PC-9 (cell line): ENCODE measurements at regions not wholly inside any gene's neighbourhood (a gene's known extent, or its start where the extent isn't known, plus 50 kb on each side); places are given as distances from the start of the nearest gene placed in this dataset.

ENCODE experiments used
- CTCF ChIP-seq: fragments of 200-600 bp; sonication (generic); conservative IDR thresholded peaks from 2 replicates; pipeline ENCODE4 v1.6.1; 2017; ENCODE audit warnings: mixed run types, antibody characterized with exemption, mild to moderate bottlenecking, moderate library complexity
- EZH2 ChIP-seq: fragments of 200-600 bp; sonication (generic); IDR thresholded peaks from 2 replicates; pipeline ENCODE4 v1.8.0; 2017; ENCODE audit warnings: antibody characterized with exemption, low read depth

GRCh38 chr14:96739200-96739910, 57.8 kb upstream of the VRK1 start:
- TF ChIP-seq CTCF = no peak
- no peak for TF ChIP-seq EZH2
